Neuronal stem cell (in vitro differentiated cells): ENCODE measurements at regions not wholly inside any gene's neighbourhood (a gene's known extent, or its start where the extent isn't known, plus 50 kb on each side); places are given as distances from the start of the nearest gene placed in this dataset.
A peak's percentile ranks its signal among the peaks of the same experiment; 100 is the strongest.

ENCODE experiments used
- DNase-seq: peaks from one replicate; pipeline ENCODE4 v3.0.0-alpha.2; 2013; ENCODE audit warnings: low spot score
- H2AFZ ChIP-seq: one replicate; pipeline ENCODE4 v1.6.1; 2013; ENCODE audit warnings: mild to moderate bottlenecking, low read length, inconsistent platforms
- H2AK5ac ChIP-seq: 2 replicates; pipeline ENCODE4 v1.6.1; 2013; ENCODE audit warnings: low read depth, mild to moderate bottlenecking, inconsistent platforms, low read length, moderate library complexity, mixed read lengths
- H2BK120ac ChIP-seq: 2 replicates; pipeline ENCODE4 v1.6.1; 2013; ENCODE audit warnings: low read depth, mild to moderate bottlenecking, inconsistent platforms, low read length, moderate library complexity, mixed read lengths
- H2BK12ac ChIP-seq: one replicate; pipeline ENCODE4 v1.6.1; 2013; ENCODE audit warnings: low read length, inconsistent platforms
- H2BK15ac ChIP-seq: 2 replicates; pipeline ENCODE4 v1.6.1; 2013; ENCODE audit warnings: mild to moderate bottlenecking, low read length, inconsistent platforms, mixed read lengths
- H2BK5ac ChIP-seq: one replicate; pipeline ENCODE4 v1.6.1; 2013; ENCODE audit warnings: inconsistent platforms, mild to moderate bottlenecking, low read length, moderate library complexity
- H3K14ac ChIP-seq: one replicate; pipeline ENCODE4 v1.6.1; 2013; ENCODE audit warnings: low read length, inconsistent platforms
- H3K18ac ChIP-seq: 2 replicates; pipeline ENCODE4 v1.6.1; 2013; ENCODE audit warnings: low read length, inconsistent platforms
- H3K23ac ChIP-seq: 2 replicates; pipeline ENCODE4 v1.6.1; 2013; ENCODE audit warnings: low read depth, mild to moderate bottlenecking, mixed read lengths, low read length, inconsistent platforms; ENCODE audit not compliant: poor library complexity
- H3K27ac ChIP-seq: replicated peaks from 3 replicates; pipeline ENCODE4 v1.5.1; 2013; ENCODE audit warnings: low read length, inconsistent platforms
- H3K27me3 ChIP-seq, 3 experiments: 2 replicates each; pipeline ENCODE4 v1.6.1; 2013; ENCODE audit warnings: low read length in 3 of 3, mild to moderate bottlenecking in 2 of 3, inconsistent platforms in 1 of 3, low read depth in 1 of 3, mixed read lengths in 1 of 3, moderate library complexity in 1 of 3; ENCODE audit not compliant: control insufficient read depth in 3 of 3, insufficient read depth in 3 of 3
- H3K36me3 ChIP-seq, 2 donors: replicated peaks in 1 of 2; 2 replicates each; pipeline ENCODE4 v1.6.1; 2013; ENCODE audit warnings: low read length in 2 of 2; ENCODE audit not compliant: control insufficient read depth in 2 of 2, insufficient read depth in 2 of 2
- H3K4ac ChIP-seq: 2 replicates; pipeline ENCODE4 v1.6.1; 2013; ENCODE audit warnings: inconsistent platforms, mild to moderate bottlenecking, low read length, moderate library complexity
- H3K4me1 ChIP-seq, 2 donors: 1 replicate in 1 of 2; 2 replicates in 1 of 2; pipeline ENCODE4 v1.6.1; 2013; ENCODE audit warnings: low read length in 2 of 2, low read depth in 1 of 2; ENCODE audit not compliant: control insufficient read depth in 2 of 2, insufficient read depth in 1 of 2
- H3K4me2 ChIP-seq: one replicate; pipeline ENCODE4 v1.6.1; 2013; ENCODE audit warnings: mild to moderate bottlenecking, low read length, inconsistent platforms; ENCODE audit not compliant: insufficient read depth, poor library complexity, severe bottlenecking
- H3K4me3 ChIP-seq, 2 donors: 2 replicates each; pipeline ENCODE4 v1.5.1; 2013; ENCODE audit warnings: low read length in 2 of 2, mild to moderate bottlenecking in 2 of 2, inconsistent platforms in 1 of 2, moderate library complexity in 1 of 2
- H3K79me1 ChIP-seq: one replicate; pipeline ENCODE4 v1.6.1; 2013; ENCODE audit warnings: low read depth, mild to moderate bottlenecking, inconsistent platforms, low read length, moderate library complexity
- H3K9ac ChIP-seq: one replicate; pipeline ENCODE4 v1.6.1; 2013; ENCODE audit warnings: mild to moderate bottlenecking, low read depth, low read length, inconsistent platforms; ENCODE audit not compliant: poor library complexity
- H3K9me3 ChIP-seq, 2 donors: replicated peaks in 1 of 2; 2 replicates each; pipeline versions ENCODE3 to v1.6.1; 2013; ENCODE audit warnings: low read length in 2 of 2, mild to moderate bottlenecking in 2 of 2, inconsistent platforms in 1 of 2, low read depth in 1 of 2, mixed read lengths in 1 of 2, moderate library complexity in 1 of 2; ENCODE audit not compliant: control insufficient read depth in 2 of 2, insufficient read depth in 1 of 2
- H4K8ac ChIP-seq: one replicate; pipeline ENCODE4 v1.6.1; 2013; ENCODE audit warnings: low read depth, mild to moderate bottlenecking, inconsistent platforms, low read length, moderate library complexity
- H4K91ac ChIP-seq: one replicate; pipeline ENCODE4 v1.6.1; 2013; ENCODE audit warnings: low read length, low read depth, mild to moderate bottlenecking, inconsistent platforms; ENCODE audit not compliant: poor library complexity
- WGBS, 2 donors: extraction: QIAGEN DNeasy Blood & Tissue Kit; methylation state at CpG; one replicate each; pipeline ENCODE4 v1.1.7; 2013; ENCODE audit warnings: missing lambda C conversion rate in 2 of 2, mixed read lengths in 1 of 2; ENCODE audit not compliant: insufficient read length in 2 of 2, insufficient replicate concordance in 1 of 2; ENCODE audit errors: extremely low coverage in 2 of 2; 5-methylcytosine and 5-hydroxymethylcytosine counted together

DNA sequence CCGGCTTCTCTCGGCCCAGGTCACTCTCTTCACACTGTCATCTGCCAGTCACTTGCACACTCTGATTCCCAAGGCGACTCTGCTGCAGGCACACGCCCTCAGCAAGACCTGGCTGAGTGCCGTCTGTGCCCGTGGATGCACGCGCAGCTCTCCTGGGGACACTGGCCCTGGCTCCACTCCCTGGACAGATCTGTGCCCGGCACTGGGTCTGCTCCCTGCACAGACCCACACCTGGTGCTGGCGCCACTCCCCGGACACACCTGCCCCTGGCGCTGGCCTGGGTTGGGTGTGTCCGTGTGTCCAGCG, 133.2 kb downstream of the DNAJB6 start:
- H3K18ac ChIP-seq, result peak overlapping the region; percentile 45
- H3K27me3 ChIP-seq, result peaks cover 0 to 2% (median 0%) of the 10 kb centered on the region in 3 experiments
- H4K91ac ChIP-seq, result no peak overlapping the region
- WGBS, 2 donors, result no CpG with 5 or more reads among the region's 14 CpGs
- H3K4me3 ChIP-seq, result no peak overlapping the region
- H2AK5ac ChIP-seq, result no peak overlapping the region
- peaks cover 9 to 26% of the 10 kb centered on the region in 2 donors for H3K4me1 ChIP-seq
- H2BK120ac ChIP-seq, result no peak overlapping the region
- H3K27ac ChIP-seq, result no peak overlapping the region
- H3K4me2 ChIP-seq, result no peak overlapping the region
- H4K8ac ChIP-seq, result no peak overlapping the region
- H3K4ac ChIP-seq, result no peak overlapping the region
- DNase-seq, result no peak
- no peak overlapping the region for H2BK5ac ChIP-seq
- H2BK15ac ChIP-seq, result peak overlapping the region; percentile 46
- peaks cover 13 to 46% of the 10 kb centered on the region in 2 donors for H3K9me3 ChIP-seq
- no peak overlapping the region for H3K14ac ChIP-seq
- H3K23ac ChIP-seq, result no peak overlapping the region
- no peak overlapping the region for H2BK12ac ChIP-seq
- H3K36me3 ChIP-seq, result no peaks in the 10 kb centered on the region
- peaks cover 3% of the 10 kb centered on the region for H3K79me1 ChIP-seq
- no peak overlapping the region for H3K9ac ChIP-seq
- H2AFZ ChIP-seq, result no peak overlapping the region

- H2AK5ac ChIP-seq, result no peak overlapping the region
- H3K79me1 ChIP-seq, result peaks cover 3% of the 10 kb centered on the region
- no peak for DNase-seq
- H3K9me3 ChIP-seq, result peaks cover 13 to 47% of the 10 kb centered on the region in 2 donors
- no peak overlapping the region for H2BK15ac ChIP-seq
- H3K18ac ChIP-seq, result no peak overlapping the region
- no peak overlapping the region for H3K4ac ChIP-seq
- H2BK5ac ChIP-seq, result no peak overlapping the region
- no peak overlapping the region for H2BK120ac ChIP-seq
- H3K23ac ChIP-seq, result no peak overlapping the region
- H3K27ac ChIP-seq, result no peak overlapping the region
- no peaks in the 10 kb centered on the region for H3K36me3 ChIP-seq
- H3K4me2 ChIP-seq, result no peak overlapping the region
- peaks cover 5 to 19% of the 10 kb centered on the region in 2 donors for H3K4me1 ChIP-seq
- H3K4me3 ChIP-seq, result no peak overlapping the region
- no peak overlapping the region for H2AFZ ChIP-seq
- WGBS, 2 donors, result no CpG with 5 or more reads among the region's 17 CpGs
- no peak overlapping the region for H2BK12ac ChIP-seq
- H3K9ac ChIP-seq, result no peak overlapping the region
- H3K27me3 ChIP-seq, result peaks cover 0 to 2% (median 0%) of the 10 kb centered on the region in 3 experiments
- peak overlapping the region; percentile 75 for H3K14ac ChIP-seq
- H4K91ac ChIP-seq, result no peak overlapping the region
- no peak overlapping the region for H4K8ac ChIP-seq
Observed at GRCh38 chr7:157470701-157471131, 133.9 kb downstream of the DNAJB6 start.

DNA sequence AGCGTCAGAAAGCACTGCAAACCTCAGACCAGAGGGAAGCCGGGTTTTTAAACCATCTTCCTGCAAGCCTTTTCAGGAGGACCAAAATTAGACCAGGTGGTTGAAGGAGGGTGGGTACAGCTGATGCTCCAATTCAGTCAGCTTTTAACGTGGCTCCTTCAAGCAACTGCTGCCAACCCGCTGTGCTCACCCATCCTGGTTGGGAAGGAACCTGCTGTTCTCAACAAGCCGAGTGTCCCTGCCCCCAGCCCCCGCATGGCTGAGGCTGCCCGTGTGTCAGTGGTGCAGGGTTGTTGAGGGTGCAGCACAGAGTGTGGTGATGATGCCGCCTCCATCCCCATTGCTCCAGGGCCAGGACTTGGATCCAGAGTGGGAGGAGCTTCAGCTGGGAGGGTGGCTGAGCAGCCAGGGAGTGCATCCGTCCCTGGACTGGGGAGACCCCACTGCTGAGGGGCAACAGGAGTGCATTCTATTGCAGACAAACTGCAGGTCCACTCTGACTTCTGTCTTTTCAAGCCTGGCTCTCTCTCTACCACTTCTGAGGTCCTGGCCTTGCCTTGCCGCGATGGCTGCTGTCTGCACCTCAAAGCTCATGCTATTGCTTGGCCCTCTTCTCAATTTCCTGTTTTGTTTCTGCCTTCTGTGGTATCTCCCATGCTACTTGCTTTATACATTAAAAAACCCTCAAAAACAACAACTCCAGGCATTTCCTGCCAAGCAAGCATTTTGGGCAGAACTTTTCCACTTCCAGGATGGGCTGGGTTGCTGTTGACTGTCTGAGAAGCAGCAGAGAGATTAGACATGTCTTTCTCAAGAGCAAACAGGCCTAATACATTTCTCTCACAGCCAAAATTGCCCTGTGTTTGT, 134.7 kb downstream of the DNAJB6 start:
- Histone ChIP-seq H3K27me3 (peaks cover 0 to 2% (median 0%) of the 10 kb centered on the region in 3 experiments), H4K8ac (no peak overlapping the region), H3K79me1 (peaks cover 3% of the 10 kb centered on the region), H2BK5ac (peak overlapping the region; percentile 16), H3K27ac (no peak overlapping the region), H3K9me3 (peaks cover 13 to 47% of the 10 kb centered on the region in 2 donors), H2AFZ (no peak overlapping the region), H3K36me3 (no peaks in the 10 kb centered on the region), H2AK5ac (no peak overlapping the region), H4K91ac (no peak overlapping the region), H3K9ac (no peak overlapping the region), H3K4me2 (no peak overlapping the region), H3K4ac (no peak overlapping the region), H2BK12ac (no peak overlapping the region), H2BK15ac (no peak overlapping the region), H3K4me3 (no peak overlapping the region), H3K14ac (peak overlapping the region; percentile 75), H3K23ac (peak overlapping the region; percentile 68), H3K4me1 (peaks cover 3 to 11% of the 10 kb centered on the region in 2 donors), H3K18ac (peak overlapping the region; percentile 59), H2BK120ac (no peak overlapping the region)
- no CpG with 5 or more reads among the region's 11 CpGs for WGBS, 2 donors
- DNase-seq, result no peak

- Histone ChIP-seq H3K9ac (no peak overlapping the region), H2BK12ac (no peak overlapping the region), H3K4me3 (no peak overlapping the region), H3K9me3 (peaks cover 13 to 44% of the 10 kb centered on the region in 2 donors), H3K79me1 (peaks cover 3% of the 10 kb centered on the region), H3K4me2 (no peak overlapping the region), H3K4ac (no peak overlapping the region), H4K91ac (no peak overlapping the region), H2BK5ac (no peak overlapping the region), H3K36me3 (no peaks in the 10 kb centered on the region), H3K27me3 (peaks cover 0 to 2% (median 0%) of the 10 kb centered on the region in 3 experiments), H4K8ac (no peak overlapping the region), H2AK5ac (no peak overlapping the region), H3K14ac (peak overlapping the region; percentile 21), H3K18ac (no peak overlapping the region), H3K4me1 (peaks cover 0 to 1% of the 10 kb centered on the region in 2 donors), H2BK15ac (no peak overlapping the region), H3K23ac (peak overlapping the region; percentile 20), H2BK120ac (no peak overlapping the region), H2AFZ (no peak overlapping the region), H3K27ac (no peak overlapping the region)
- no peak for DNase-seq
- no CpG with 5 or more reads among the region's 10 CpGs for WGBS, 2 donors
Observed at GRCh38 chr7:157472311-157473050, 135.7 kb downstream of the DNAJB6 start.
